ENCODE measurements at regions not wholly inside any gene's neighbourhood (a gene's known extent, or its start where the extent isn't known, plus 50 kb on each side); places are given as distances from the start of the nearest gene placed in this dataset.
A peak's percentile ranks its signal among the peaks of the same experiment; 100 is the strongest.

DNA sequence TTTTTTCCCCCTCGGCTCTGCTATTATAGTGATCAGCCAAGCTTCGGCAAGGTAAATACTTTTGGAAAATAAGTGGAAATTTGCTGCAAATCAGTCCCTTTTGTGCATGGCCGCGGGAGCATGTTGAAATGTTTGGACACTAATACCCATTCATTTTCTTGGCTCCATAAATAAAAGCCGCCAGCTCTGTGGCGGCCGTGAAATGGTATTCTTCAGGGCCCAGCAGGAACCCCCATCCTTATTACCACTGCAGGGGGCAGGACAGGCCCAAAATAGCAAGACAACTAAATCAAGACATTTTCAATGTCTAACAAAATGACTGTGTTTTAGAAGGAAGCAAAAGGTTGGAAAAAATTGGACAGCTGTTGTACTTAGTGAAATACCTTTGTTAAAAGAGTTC, 362.3 kb downstream of the NR2F2 start:
- peak; percentile 68 for DNase-seq

- DNase-seq: no peak
Observed at GRCh38 chr15:96693515-96693914, 363.0 kb downstream of the NR2F2 start.

- DNase-seq: no peak
Observed at GRCh38 chr15:96693990-96694517, 363.6 kb downstream of the NR2F2 start.

DNA sequence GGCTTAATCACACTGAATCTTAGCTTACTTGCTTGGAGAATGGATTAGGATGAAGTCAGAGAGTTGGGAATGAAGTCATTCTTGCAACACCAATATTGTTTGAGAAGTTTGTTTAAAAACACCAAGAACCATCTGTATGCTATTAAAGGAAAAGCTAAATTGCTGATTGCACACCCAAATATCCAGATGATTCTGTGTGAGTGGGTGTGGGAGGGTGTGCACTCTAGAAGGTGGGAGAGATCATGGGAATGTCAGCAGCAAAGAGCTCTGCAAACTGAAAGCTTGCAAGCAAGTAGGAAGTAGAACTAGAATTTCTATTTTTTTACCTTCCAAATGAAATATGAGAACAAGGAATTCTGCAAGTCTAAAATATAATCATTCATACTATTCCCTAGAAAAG, 364.9 kb downstream of the NR2F2 start:
- DNase-seq: no peak

DNA sequence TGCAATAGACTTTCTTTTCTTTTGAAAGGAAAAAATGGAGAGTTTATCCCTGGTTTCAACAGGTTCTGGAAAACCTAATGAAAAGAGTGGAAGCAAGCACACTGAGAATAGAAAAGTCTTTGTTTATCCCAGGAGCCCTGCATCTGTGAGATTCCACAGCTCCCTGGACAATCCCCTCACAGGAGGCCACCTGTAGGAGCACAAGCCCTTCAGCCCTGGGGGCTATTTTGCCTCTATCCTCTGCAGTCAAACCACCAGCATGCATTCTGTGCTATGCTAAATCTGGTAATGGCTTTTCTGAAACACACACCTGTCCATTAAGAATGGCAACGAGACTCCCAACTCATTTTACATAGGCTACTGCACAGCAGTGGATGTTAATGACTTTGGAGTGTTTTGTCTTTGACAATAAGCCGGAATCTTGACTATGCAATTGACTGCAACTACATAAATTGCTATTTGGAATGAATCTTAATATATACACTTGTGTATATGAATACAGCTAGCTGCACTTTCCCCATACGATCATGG, 369.4 kb downstream of the NR2F2 start:
- peak; percentile 31 for DNase-seq

DNA sequence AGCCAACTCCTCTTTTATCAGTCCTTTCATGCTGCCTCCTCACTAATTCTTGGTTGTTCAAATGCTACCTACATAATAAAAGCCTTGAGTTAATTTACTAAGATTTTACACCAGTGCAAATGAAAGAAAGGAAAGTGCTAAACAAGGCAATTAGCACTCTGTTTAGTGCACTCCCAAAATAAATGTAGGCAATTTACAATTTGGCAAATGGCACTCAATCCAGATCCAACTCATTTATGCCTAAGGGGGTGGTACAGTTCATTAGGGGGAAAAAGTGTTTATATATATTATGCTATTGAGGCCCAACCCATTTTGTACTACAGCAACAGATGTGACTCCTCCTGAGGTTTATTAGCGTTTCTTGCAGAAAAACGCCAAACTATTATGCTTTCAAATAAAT, 370.1 kb downstream of the NR2F2 start:
- no peak for DNase-seq

DNA sequence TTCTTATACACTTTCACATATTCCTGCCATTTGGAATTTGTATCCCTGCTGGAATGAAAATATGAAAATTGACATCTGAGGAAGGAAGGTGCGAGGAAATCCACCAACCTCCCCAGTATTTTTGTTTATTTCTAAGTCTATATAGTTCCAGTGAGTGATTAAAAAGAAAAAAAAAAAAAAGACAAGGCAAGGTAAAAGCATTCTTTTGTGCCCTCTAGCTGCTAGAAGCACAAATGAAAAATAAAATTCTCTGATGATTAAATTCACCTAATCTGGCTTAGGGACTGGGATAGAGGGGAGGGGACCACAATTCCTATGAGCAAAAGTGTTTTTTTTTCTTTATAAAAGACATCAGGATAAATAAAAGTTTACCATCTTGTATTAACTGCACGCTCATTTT, 370.9 kb downstream of the NR2F2 start:
- DNase-seq: no peak

GRCh38 chr15:96701877-96702276, 371.4 kb downstream of the NR2F2 start:
- DNase-seq: no peak

- no peak for DNase-seq
Observed at GRCh38 chr15:96702589-96702988, 372.1 kb downstream of the NR2F2 start.

GRCh38 chr15:96703091-96703490, 372.6 kb downstream of the NR2F2 start:
- no peak for DNase-seq

GRCh38 chr15:96703794-96704550, 373.5 kb downstream of the NR2F2 start:
- DNase-seq: no peak

GRCh38 chr15:96716075-96716474, 385.6 kb downstream of the NR2F2 start:
- no peak for DNase-seq

GRCh38 chr15:96716478-96716877, 386.0 kb downstream of the NR2F2 start:
- no peak for DNase-seq

GRCh38 chr15:96720251-96720650, 389.8 kb downstream of the NR2F2 start:
- no peak for DNase-seq

DNA sequence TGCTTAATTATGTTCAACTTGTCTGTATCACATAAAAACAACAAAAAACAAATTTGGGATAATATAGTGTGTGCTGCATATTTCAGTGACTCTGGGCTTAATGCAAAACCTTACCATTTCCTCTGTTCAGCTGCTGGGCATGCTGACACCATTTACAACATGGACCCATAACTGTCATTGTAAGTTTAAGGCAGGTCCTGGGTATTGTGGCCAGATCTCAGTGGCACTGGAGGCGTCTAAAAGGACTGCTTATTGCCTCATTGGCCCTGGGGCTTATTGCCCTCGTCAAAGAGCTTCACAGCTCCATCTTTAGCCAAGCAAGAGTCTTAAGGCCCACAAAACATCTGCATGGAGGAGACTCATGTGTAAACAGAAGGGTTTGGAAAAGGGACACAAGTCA, 390.2 kb downstream of the NR2F2 start:
- DNase-seq: no peak

GRCh38 chr15:96728591-96728990, 398.1 kb downstream of the NR2F2 start:
- DNase-seq: no peak

DNA sequence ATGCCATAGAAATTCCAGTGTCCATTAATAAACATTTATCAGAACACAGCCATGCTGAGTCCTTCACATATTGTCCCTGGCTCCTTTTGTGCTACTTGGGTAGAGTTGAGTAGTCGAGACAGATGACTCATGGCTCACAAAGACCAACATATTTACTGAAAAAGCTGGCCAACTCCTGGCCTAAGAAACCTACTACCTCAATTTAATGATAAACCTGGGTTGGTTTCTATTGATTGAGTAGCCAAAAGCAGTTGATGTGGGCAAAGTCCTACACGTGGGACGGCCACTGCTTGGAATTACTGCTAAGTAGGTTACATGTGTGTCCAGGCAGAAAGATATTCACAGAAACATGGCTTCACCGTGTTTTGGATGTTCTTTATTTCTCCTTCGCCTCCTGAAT, 402.2 kb downstream of the NR2F2 start:
- DNase-seq: no peak

DNA sequence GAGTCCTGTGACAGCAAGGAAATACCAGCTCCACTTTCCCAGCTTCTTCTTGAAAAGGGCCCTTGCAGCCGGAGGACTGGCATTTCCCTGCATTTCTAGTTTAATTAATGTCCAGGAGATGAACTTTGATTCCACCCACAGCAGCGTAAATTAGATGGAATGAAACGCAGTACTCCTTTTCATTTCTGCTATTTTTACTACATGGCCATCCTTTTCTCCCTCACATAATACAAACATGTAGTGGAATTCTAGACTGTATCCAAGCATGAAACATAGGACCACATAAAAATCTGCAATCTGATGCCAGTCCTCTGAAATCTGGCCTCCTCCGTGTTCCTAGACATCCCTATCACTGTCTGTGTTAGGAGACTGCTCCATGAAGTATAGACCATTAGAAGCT, 403.2 kb downstream of the NR2F2 start:
- DNase-seq: no peak

DNA sequence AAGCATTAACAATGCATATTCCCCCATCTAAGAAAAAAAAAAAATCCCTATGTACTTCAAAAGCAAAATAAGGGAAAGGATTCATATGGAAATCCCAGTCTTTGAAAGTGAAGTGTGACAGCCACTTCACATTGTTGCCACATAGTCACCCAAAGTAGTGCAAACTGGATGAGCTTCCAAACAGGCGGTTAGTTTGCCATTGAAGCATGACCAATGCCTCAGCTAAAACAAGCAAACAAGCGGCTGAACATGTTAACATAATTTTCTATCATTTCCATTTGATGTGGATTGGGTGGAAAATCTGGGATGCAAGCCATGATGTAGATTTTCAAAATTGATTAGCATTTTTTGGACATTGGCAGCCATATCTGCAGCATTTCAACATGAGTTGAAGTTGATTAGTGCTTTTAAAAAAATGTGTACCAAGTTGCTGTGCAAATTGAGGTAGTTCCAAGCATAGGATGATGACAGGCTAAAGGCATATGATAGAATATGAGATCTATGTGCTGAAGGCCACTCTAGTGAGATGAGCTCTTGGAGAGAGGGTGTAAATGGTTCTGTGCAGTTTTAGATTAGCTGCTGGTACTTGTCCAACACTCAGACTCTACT, 405.2 kb downstream of the NR2F2 start:
- no peak for DNase-seq

- DNase-seq: no peak
Observed at GRCh38 chr15:96736384-96736783, 405.9 kb downstream of the NR2F2 start.

- no peak for DNase-seq
Observed at GRCh38 chr15:96737408-96737807, 406.9 kb downstream of the NR2F2 start.

DNA sequence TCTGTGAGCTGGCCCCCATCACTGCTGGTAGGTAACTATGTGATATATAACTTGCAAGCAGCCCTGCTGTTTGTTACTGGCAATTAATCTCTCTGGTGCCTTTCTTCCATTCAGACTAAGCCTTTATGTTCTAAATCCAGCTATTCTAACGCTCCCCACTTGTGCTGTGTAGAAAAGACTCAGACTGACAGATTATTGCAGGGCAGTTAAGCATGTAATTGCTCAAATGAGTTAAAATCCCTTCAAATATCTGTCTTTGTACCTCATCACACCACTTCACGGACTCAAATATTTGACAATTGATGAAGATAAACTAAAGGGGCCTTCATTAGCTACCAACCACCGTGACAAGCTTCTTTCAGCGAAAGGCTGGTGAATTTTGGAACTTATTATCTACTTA, 416.2 kb downstream of the NR2F2 start:
- DNase-seq: no peak

DNA sequence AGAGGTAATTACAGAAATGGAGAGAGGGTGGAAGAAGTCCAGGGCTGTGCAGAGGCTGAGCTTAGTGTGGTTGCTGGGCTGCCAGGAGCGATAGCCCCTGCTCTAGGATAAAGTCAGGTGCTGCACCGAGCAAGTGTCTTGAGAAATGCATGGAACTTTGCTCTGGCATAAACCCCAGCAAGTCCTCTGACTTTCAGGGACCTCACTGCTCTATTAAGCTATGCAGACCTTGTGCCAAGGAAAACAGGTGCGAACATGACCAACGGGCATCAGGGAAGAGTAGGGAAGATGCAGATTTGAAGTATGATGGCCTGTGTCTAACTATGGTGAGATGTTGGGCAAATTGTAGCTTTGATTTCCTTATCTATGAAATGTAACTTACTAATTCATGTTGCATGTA, 416.8 kb downstream of the NR2F2 start:
- DNase-seq: no peak

DNA sequence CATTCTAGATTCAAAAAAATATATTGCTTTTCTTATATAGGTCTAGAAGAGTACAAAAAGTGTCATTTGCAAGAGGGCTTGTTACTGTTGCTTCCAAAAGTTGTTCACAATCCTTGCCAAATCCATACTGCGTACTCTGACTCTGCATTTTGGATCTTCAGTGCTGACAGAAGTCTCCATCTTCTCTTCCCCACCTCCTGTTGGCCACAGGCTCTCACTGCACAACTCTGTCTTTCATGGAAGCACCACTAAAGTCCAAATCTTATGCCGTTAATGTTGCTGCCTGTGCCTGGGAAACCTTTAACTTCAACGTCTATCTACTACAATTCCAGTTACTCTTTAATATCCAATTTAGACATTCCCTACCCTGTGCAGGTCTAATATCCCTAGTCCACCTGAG, 419.9 kb downstream of the NR2F2 start:
- DNase-seq: no peak

All from COR-L47 (cell line).